ENCODE measurements at regions not wholly inside any gene's neighbourhood (a gene's known extent, or its start where the extent isn't known, plus 50 kb on each side); places are given as distances from the start of the nearest gene placed in this dataset.
A peak's percentile ranks its signal among the peaks of the same experiment; 100 is the strongest.
"Not testable (repeated sequence)": the region's sequence is repeated elsewhere in the genome, so short reads cannot be mapped to it uniquely, and the experiment has no call there.

DNA sequence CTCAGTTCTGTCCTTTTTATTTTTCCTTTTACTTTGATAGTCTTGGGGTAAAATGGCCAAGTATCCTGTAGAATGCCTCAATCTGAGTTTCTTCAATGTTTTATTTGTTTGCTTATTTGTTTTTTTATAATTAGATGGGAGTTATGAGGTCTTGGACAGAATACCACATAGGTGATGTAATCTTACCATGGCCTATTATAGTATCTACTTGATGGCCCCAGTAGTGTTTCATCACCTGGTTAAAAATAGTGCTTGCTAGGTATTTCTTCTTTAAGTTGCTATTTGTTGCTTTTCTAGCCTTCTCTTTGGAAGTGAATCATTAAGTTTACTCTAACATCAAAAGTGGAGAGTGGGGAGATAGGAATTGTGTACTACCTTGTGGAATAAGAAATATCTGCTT is 1020.0 kb upstream of the KCND2 start:
- ChIA-PET POLR2A (no interaction called here), CTCF (no interaction called here)
- H3K4me1 Mint-ChIP-seq, result no peaks in the 10 kb centered on the region
- DNase-seq, result no peak
- no peaks in the 10 kb centered on the region for H3K9me3 Mint-ChIP-seq (ENCODE audit: low read depth)
- ATAC-seq, result no peak
- H3K36me3 Mint-ChIP-seq (ENCODE audit: low read depth), result no peaks in the 10 kb centered on the region
- H3K27me3 Mint-ChIP-seq, result no peaks in the 10 kb centered on the region
- H3K27ac Mint-ChIP-seq, result no peak overlapping the region
- intact Hi-C loops (cut with DNase I, micrococcal nuclease), result no loop called here
- no peak overlapping the region for H3K4me3 Mint-ChIP-seq

DNA sequence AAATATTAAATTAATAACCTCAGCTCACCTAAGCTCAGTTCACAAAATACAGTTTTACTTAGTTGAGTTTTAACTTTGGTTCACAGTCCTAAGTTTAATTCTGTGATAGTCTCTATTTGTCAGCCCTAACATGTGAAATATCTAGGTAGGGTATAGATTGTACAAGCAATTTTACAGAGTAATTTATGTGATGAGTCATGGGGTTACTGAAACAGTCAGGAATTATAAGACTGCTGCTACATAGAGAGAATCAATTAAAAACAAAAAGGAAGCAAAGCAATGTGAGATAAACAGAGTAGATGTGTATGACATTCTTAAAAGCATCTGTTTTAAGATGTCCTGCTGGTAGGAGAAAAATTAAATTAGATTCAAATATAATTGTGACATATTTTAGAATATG is 1018.2 kb upstream of the KCND2 start:
- Mint-ChIP-seq H3K4me1 (no peaks in the 10 kb centered on the region), H3K4me3 (no peak overlapping the region), H3K9me3 (ENCODE audit: low read depth) (no peaks in the 10 kb centered on the region), H3K27ac (no peak overlapping the region), H3K27me3 (no peaks in the 10 kb centered on the region), H3K36me3 (ENCODE audit: low read depth) (no peaks in the 10 kb centered on the region)
- CTCF ChIA-PET, result no interaction called here
- POLR2A ChIA-PET, result no interaction called here
- DNase-seq (no peak), ATAC-seq (no peak)
- intact Hi-C loops (cut with DNase I, micrococcal nuclease), result no loop called here

DNA sequence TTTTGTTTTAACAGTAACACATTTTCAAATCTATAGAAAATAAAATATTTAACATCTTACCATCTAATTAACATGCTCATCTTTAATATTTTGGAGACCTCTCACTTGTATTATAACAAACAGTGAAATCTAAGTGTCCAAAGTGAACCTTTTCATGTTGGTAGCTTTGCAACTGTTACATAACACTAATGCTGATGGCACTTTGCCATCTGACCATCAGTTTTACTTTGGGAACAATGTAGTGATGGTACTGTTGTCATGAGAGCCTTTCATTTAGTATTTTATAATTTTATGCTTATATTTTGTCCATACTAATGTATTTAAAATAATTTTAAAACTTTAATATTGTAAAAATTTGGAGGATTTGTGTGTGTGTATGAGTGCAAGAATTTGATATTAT is 1017.0 kb upstream of the KCND2 start:
- Mint-ChIP-seq H3K4me1 (no peaks in the 10 kb centered on the region), H3K27me3 (no peaks in the 10 kb centered on the region), H3K36me3 (ENCODE audit: low read depth) (no peaks in the 10 kb centered on the region), H3K27ac (no peak overlapping the region), H3K9me3 (ENCODE audit: low read depth) (no peaks in the 10 kb centered on the region), H3K4me3 (no peak overlapping the region)
- no peak for ATAC-seq
- POLR2A ChIA-PET, result no interaction called here
- CTCF ChIA-PET, result no interaction called here
- intact Hi-C loops (cut with DNase I, micrococcal nuclease), result no loop called here
- DNase-seq, result no peak

DNA sequence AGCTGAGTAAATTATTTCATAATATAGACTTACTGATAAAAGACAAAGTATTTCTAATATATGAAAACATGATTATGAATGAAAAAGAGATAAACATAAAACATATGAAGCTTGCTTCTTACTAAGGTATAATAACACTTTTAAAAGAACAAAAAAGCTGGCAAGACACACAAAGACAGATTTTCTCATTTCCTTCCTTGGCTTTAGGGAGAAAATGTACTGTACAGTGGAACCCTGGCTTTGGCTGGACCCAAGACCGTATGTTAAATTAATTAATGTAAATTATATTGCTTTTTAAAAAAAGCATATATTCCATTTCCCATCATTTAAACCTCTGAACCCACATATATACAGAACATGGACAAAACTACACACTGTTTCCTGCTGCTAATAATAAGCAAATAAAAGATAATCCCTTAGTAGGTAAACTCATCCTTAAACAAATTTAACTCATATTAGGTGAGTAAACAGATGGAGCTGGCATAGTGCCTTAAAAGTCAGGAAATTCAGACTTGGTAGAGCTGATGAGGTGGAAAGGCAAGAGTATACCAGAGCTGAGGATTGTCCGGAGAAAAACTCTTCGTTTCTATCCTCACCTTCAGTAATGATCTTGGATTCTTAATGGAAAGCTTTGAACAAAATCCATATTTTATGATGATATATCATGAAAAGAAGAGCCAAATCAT is 1016.4 kb upstream of the KCND2 start:
- Mint-ChIP-seq H3K27ac (no peak overlapping the region), H3K27me3 (no peaks in the 10 kb centered on the region), H3K4me1 (no peaks in the 10 kb centered on the region), H3K9me3 (ENCODE audit: low read depth) (no peaks in the 10 kb centered on the region), H3K36me3 (ENCODE audit: low read depth) (no peaks in the 10 kb centered on the region), H3K4me3 (no peak overlapping the region)
- POLR2A ChIA-PET, result no interaction called here
- CTCF ChIA-PET, result no interaction called here
- ATAC-seq, result no peak
- no peak for DNase-seq
- intact Hi-C loops (cut with DNase I, micrococcal nuclease), result no loop called here

DNA sequence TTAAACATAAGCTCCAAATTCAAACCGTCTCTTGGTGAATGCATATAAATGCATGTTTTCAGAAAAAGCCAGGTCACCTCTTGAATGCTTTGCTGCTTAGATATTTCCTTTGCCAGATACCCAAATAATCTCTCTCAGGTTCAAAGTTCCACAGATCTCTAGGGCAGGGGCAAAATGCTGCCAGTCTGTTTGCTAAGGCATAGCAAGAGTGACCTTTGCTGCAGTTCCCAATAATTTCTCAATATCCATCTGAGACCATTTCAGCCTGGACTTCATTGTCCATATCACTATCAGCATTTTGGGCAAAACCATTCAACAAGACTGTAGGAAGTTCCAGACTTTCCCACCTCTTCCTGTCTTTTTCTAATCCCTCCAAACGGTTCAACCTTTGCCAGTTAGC is 1006.2 kb upstream of the KCND2 start:
- H3K9me3 Mint-ChIP-seq (ENCODE audit: low read depth); DNase-seq; CTCF ChIA-PET; H3K36me3 Mint-ChIP-seq (ENCODE audit: low read depth); POLR2A ChIA-PET; H3K27ac Mint-ChIP-seq; H3K4me3 Mint-ChIP-seq; ATAC-seq; H3K27me3 Mint-ChIP-seq; H3K4me1 Mint-ChIP-seq: not testable (repeated sequence)
- intact Hi-C loops (cut with DNase I, micrococcal nuclease), result loop anchor here in 1 of 2 experiments (10.0 kb wide), 1 partner anchor 1458 kb away; no protein-coding TSS in a partner anchor

DNA sequence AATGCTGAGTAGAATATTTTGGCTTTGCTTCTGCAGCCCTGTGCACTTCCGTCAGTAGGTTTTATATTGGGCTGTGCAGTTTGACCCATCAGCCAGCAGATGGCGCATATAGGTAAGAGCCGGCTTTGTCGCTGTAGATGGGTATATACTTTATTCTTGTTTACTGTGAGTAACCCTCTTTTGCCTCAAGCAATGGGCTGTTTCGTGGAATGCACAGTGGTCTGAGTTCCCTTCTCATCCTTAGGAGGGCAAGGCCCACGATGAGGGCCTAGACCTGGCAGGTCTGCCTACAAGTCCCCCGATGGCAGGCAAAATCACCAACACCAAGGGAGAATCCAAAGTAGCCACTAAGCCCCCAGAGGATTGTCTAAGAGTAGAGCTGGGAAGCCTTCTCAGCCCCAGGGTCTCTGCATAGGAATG is 1002.9 kb upstream of the KCND2 start:
- Mint-ChIP-seq H3K27ac (no peak overlapping the region), H3K27me3 (no peaks in the 10 kb centered on the region), H3K9me3 (ENCODE audit: low read depth) (no peaks in the 10 kb centered on the region), H3K36me3 (ENCODE audit: low read depth) (no peaks in the 10 kb centered on the region), H3K4me3 (no peak overlapping the region), H3K4me1 (no peaks in the 10 kb centered on the region)
- ATAC-seq, result peak; percentile 68
- POLR2A ChIA-PET, result no interaction called here
- peak; percentile 57 for DNase-seq
- CTCF ChIA-PET, result no interaction called here
- intact Hi-C loops (cut with DNase I, micrococcal nuclease), result loop anchor here in 1 of 2 experiments (1.0 to 2.0 kb wide), 3 partner anchors 1003 to 1457 kb away; partner anchors contain the start of gene KCND2

DNA sequence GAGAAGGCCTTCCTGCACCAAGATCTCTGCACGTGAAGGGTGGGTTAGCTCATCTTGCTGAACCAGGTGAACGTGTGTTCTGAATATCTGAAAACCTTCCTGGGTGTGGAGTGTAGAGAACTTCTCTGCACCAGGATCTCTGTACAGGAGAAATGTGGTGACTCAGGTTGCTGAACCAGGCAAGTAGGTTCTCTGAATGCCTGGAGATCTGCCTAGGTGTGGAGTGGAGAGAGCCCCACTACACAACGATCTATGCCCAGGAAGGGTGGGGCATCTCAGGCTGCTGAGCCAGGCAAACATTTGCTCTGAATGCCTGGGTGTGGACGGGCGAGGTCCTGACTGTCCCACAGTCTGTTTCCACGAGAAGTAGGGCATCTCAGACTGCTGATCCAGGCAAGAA is 1002.3 kb upstream of the KCND2 start:
- ATAC-seq (no peak), DNase-seq (no peak)
- Mint-ChIP-seq H3K36me3 (ENCODE audit: low read depth) (no peaks in the 10 kb centered on the region), H3K4me3 (no peak overlapping the region), H3K27me3 (no peaks in the 10 kb centered on the region), H3K27ac (no peak overlapping the region), H3K9me3 (ENCODE audit: low read depth) (no peaks in the 10 kb centered on the region), H3K4me1 (no peaks in the 10 kb centered on the region)
- ChIA-PET CTCF (no interaction called here), POLR2A (no interaction called here)
- intact Hi-C loops (cut with DNase I, micrococcal nuclease), result loop anchor here in 1 of 2 experiments (1.0 to 2.0 kb wide), 3 partner anchors 1002 to 1456 kb away; partner anchors contain the start of gene KCND2

DNA sequence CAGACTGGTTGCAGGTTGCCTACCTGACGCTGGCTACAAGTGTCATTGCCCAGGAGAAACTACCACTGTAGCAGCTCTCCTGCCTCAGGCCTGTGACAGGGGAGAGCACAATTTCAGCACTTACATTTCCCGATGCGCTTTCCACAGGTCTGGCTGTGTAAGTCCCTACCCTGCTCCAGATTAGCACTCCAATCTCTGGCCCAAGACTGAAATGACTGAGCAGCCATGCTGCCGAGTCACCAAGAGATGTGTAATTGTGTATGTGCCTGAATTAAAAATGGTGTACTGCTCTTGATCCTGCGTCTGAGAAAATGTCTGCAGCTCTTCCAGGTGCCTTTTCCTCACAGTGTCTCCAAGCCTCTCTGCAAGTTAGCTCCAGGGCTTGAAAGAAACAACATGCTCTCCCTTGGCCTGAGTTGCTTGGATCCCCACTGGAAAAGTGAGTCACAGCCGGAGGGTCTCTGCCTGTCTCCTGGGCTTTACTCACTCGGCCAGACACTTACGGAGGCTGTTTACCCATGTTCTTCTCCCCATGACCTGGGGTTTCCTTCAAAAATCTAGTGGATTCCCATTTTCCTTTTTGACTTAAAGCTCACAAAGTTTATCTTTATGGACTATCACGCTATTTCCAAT is 1001.7 kb upstream of the KCND2 start:
- ATAC-seq, result no peak
- H3K4me1 Mint-ChIP-seq, result no peaks in the 10 kb centered on the region
- CTCF ChIA-PET, result interaction anchor here (1.0 kb wide), 1 partner anchor 25 kb away, joined by 3 read pairs; no protein-coding TSS in a partner anchor
- H3K36me3 Mint-ChIP-seq (ENCODE audit: low read depth), result no peaks in the 10 kb centered on the region
- no peak overlapping the region for H3K27ac Mint-ChIP-seq
- H3K4me3 Mint-ChIP-seq, result no peak overlapping the region
- intact Hi-C loops (cut with DNase I, micrococcal nuclease), result loop anchor here in 1 of 2 experiments (2.0 kb wide), 2 partner anchors 1002 to 1456 kb away; partner anchors contain the start of gene KCND2
- no peak for DNase-seq
- H3K9me3 Mint-ChIP-seq (ENCODE audit: low read depth), result no peaks in the 10 kb centered on the region
- POLR2A ChIA-PET, result no interaction called here
- H3K27me3 Mint-ChIP-seq, result no peaks in the 10 kb centered on the region

DNA sequence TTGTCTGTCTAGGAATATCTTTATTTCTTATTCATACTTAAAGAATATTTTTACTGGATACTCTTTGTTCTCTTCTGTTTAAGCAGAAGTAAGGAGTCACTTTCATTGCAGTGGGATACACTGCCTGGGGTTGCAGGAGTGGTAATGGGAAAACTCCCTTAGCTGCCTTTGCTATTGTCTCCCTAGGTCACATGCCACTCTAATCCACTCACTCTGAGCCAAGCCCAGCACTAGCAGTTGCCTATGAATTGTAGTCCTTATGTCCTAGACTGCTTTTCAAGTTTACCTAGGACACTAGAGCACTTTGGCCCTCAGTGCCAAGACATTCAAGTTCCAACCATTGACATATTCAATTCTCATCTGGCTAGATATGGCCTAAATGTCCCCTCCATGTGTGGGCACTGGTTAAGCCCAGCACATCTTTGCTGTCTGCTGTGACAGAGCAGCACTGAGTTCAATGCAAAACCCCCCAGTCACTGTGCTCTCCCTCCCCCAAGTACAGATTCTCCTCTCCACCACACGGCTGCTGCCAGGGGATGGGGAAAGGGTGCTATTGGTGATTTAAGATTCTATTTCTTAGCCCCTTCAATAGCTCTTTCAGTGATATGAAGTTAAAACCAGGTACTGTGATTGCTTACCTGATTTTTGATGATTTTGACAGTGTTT is 991.7 kb upstream of the KCND2 start:
- no peaks in the 10 kb centered on the region for H3K36me3 Mint-ChIP-seq (ENCODE audit: low read depth)
- no peak for DNase-seq
- POLR2A ChIA-PET, result no interaction called here
- no peaks in the 10 kb centered on the region for H3K9me3 Mint-ChIP-seq (ENCODE audit: low read depth)
- H3K4me3 Mint-ChIP-seq, result no peak overlapping the region
- no peak for ATAC-seq
- no peaks in the 10 kb centered on the region for H3K4me1 Mint-ChIP-seq
- H3K27me3 Mint-ChIP-seq, result no peaks in the 10 kb centered on the region
- CTCF ChIA-PET, result no interaction called here
- no peak overlapping the region for H3K27ac Mint-ChIP-seq
- intact Hi-C loops (cut with DNase I, micrococcal nuclease), result no loop called here

DNA sequence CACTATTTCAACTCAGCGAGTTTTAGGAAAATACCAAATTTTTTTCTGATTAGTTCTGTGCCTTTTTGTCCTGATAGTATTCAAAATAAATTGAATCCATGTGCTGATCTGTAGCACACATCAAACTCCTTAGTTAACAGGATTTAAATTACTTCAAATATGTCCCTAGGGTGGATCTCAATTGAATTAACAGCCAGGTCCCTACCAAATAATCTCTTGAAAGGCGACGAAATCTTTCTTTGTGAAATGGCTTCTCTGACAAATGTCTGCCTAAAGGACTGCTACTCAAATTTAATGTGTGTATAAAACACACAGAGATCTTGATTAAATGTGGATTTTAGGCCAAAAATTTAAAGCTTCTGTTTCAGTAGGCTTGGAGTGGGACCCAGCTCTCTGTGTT is 989.6 kb upstream of the KCND2 start:
- Mint-ChIP-seq H3K9me3 (ENCODE audit: low read depth) (no peaks in the 10 kb centered on the region), H3K4me3 (no peak overlapping the region), H3K27me3 (no peaks in the 10 kb centered on the region), H3K27ac (no peak overlapping the region), H3K36me3 (ENCODE audit: low read depth) (no peaks in the 10 kb centered on the region), H3K4me1 (no peaks in the 10 kb centered on the region)
- DNase-seq (no peak), ATAC-seq (no peak)
- intact Hi-C loops (cut with DNase I, micrococcal nuclease), result no loop called here
- ChIA-PET CTCF (no interaction called here), POLR2A (no interaction called here)

DNA sequence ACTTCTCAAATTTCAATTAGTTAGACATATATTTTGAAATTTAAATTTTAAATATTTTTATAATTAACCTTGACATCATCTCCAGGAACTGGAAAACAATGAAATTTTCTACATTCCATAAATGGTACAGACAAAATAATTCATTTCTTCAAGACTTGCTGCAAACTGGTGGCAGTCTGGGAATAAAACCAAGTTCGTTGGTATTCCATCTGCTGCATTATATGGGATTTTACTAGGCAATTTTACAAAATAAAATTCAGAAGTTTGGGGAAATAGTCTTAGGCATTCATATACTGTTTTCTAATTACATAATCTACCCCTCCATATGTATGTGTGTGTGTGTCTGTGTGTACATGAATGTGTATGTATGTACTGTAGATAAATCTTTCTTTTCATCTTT is 984.6 kb upstream of the KCND2 start:
- CTCF ChIA-PET, result interaction anchor here (0.6 kb wide), 1 partner anchor 1186 kb away, joined by 3 read pairs; no protein-coding TSS in a partner anchor
- H3K9me3 Mint-ChIP-seq (ENCODE audit: low read depth), result no peaks in the 10 kb centered on the region
- no peak overlapping the region for H3K27ac Mint-ChIP-seq
- H3K4me3 Mint-ChIP-seq, result no peak overlapping the region
- H3K27me3 Mint-ChIP-seq, result no peaks in the 10 kb centered on the region
- POLR2A ChIA-PET, result no interaction called here
- ATAC-seq (no peak), DNase-seq (no peak)
- intact Hi-C loops (cut with DNase I, micrococcal nuclease), result no loop called here
- H3K4me1 Mint-ChIP-seq, result no peaks in the 10 kb centered on the region
- no peaks in the 10 kb centered on the region for H3K36me3 Mint-ChIP-seq (ENCODE audit: low read depth)

DNA sequence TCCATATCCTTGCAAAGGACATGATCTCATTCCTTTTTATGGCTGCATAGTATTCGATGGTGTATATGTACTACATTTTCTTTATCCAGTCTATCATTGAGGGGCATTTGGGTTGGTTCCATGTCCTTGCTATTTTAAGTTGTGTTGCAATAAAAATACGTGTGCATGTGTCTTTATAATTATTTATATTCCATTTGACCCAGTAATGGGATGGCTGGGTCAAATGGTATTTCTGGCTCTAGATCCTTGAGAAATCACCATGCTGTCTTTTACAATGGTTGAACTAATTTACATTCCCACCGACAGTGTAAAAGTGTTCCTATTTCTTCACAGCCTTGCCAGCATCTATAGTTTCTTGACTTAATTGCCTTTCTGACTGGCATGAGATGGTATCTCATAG is 972.6 kb upstream of the KCND2 start:
- ATAC-seq; H3K27ac Mint-ChIP-seq; intact Hi-C loops (cut with DNase I, micrococcal nuclease); POLR2A ChIA-PET; DNase-seq; H3K9me3 Mint-ChIP-seq (ENCODE audit: low read depth); H3K4me3 Mint-ChIP-seq; H3K27me3 Mint-ChIP-seq; H3K36me3 Mint-ChIP-seq (ENCODE audit: low read depth); CTCF ChIA-PET; H3K4me1 Mint-ChIP-seq: not testable (repeated sequence)

Measured in activated CD4-positive, alpha-beta T cell treated with anti-CD3 and anti-CD28 coated beads for 36 hours (primary cell).